WTC11 (cell line): ENCODE measurements at regions not wholly inside any gene's neighbourhood (a gene's known extent, or its start where the extent isn't known, plus 50 kb on each side); places are given as distances from the start of the nearest gene placed in this dataset.

ENCODE experiments used
- ATAC-seq: fragments of 200-7000 bp; cut with Tn5 transposase; 2 replicates; pipeline ENCODE4 v1.10.0; 2021; ENCODE audit warnings: mild to moderate bottlenecking, moderate library complexity
- CTCF ChIA-PET: fragments of 300-600 bp; sonication (Branson Sonifier 250); formaldehyde crosslinking; loops from one replicate; lab custom pipeline; 2021; ENCODE audit warnings: antibody characterized with exemption; lab: Charles Lee
- POLR2A ChIA-PET: fragments of 350-600 bp; sonication (Branson Sonifier 250); formaldehyde crosslinking; loops from one replicate; lab custom pipeline; 2021; ENCODE audit warnings: antibody characterized with exemption; lab: Charles Lee
- DNase-seq: peaks from one replicate; pipeline ENCODE4 v3.0.0; 2021; ENCODE audit warnings: low spot score
- H3K27ac Mint-ChIP-seq: 2 replicates; pipeline ENCODE4 v1.8.0; 2021; ENCODE audit warnings: mixed read lengths
- H3K27me3 Mint-ChIP-seq: 2 replicates; pipeline ENCODE4 v1.8.0; 2021; ENCODE audit warnings: low read depth, mild to moderate bottlenecking, moderate library complexity, mixed read lengths
- H3K36me3 Mint-ChIP-seq: 2 replicates; pipeline ENCODE4 v1.8.0; 2021; ENCODE audit warnings: mixed read lengths
- H3K4me1 Mint-ChIP-seq: 2 replicates; pipeline ENCODE4 v1.8.0; 2022; ENCODE audit warnings: mixed read lengths
- H3K4me3 Mint-ChIP-seq: 2 replicates; pipeline ENCODE4 v1.8.0; 2021; ENCODE audit warnings: mild to moderate bottlenecking, moderate library complexity, mixed read lengths
- H3K9me3 Mint-ChIP-seq: 2 replicates; pipeline ENCODE4 v1.8.0; 2021; ENCODE audit warnings: mixed read lengths
- ATF3 ChIP-seq: sonication (generic); formaldehyde crosslinking; conservative IDR thresholded peaks from 2 replicates; pipeline ENCODE4 v1.8.1; 2022; ENCODE audit warnings: mild to moderate bottlenecking, missing genetic modification reagents
- CBFB ChIP-seq: sonication (generic); formaldehyde crosslinking; IDR thresholded peaks from 2 replicates; pipeline ENCODE4 v1.8.1; 2022; ENCODE audit warnings: mild to moderate bottlenecking, low read depth, missing genetic modification reagents
- CDX4 ChIP-seq: fragments of 250-450 bp; sonication (Bioruptor Pico); IDR thresholded peaks from 2 replicates; pipeline ENCODE4 v1.9.0; 2021; ENCODE audit warnings: moderate library complexity, mild to moderate bottlenecking, inconsistent platforms, borderline replicate concordance
- CTCF ChIP-seq: fragments of 200-600 bp; IDR thresholded peaks from 2 replicates; pipeline ENCODE4 v1.8.0; 2022; ENCODE audit warnings: antibody characterized with exemption
- E2F1 ChIP-seq: sonication (generic); formaldehyde crosslinking; IDR thresholded peaks from 2 replicates; pipeline ENCODE4 v1.8.0; 2022; ENCODE audit warnings: mild to moderate bottlenecking, missing genetic modification reagents
- E2F5 ChIP-seq: sonication (generic); formaldehyde crosslinking; IDR thresholded peaks from 2 replicates; pipeline ENCODE4 v1.8.1; 2022; ENCODE audit warnings: mild to moderate bottlenecking, moderate library complexity, missing genetic modification reagents
- FOXJ3 ChIP-seq: sonication (generic); formaldehyde crosslinking; IDR thresholded peaks from 2 replicates; pipeline ENCODE4 v1.9.0; 2021; ENCODE audit warnings: missing genetic modification reagents, mild to moderate bottlenecking, borderline replicate concordance
- FOXK1 ChIP-seq: sonication (generic); formaldehyde crosslinking; IDR thresholded peaks from 2 replicates; pipeline ENCODE4 v1.8.0; 2022; ENCODE audit warnings: mild to moderate bottlenecking, moderate library complexity, missing genetic modification reagents
- GABPB1 ChIP-seq: sonication (generic); formaldehyde crosslinking; IDR thresholded peaks from 2 replicates; pipeline ENCODE4 v1.8.1; 2023; ENCODE audit warnings: mild to moderate bottlenecking, missing genetic modification reagents
- GRHL2 ChIP-seq: fragments of 250-450 bp; sonication (Bioruptor Pico); IDR thresholded peaks from 2 replicates; pipeline ENCODE4 v1.8.0; 2022; ENCODE audit warnings: mild to moderate bottlenecking, moderate library complexity; ENCODE audit not compliant: insufficient replicate concordance, severe bottlenecking
- IRF1 ChIP-seq: sonication (generic); formaldehyde crosslinking; IDR thresholded peaks from 2 replicates; pipeline ENCODE4 v1.8.0; 2023; ENCODE audit warnings: missing genetic modification reagents
- IRF2 ChIP-seq: sonication (generic); formaldehyde crosslinking; IDR thresholded peaks from 2 replicates; pipeline ENCODE4 v1.8.0; 2022; ENCODE audit warnings: low read depth, missing genetic modification reagents, borderline replicate concordance
- JAZF1 ChIP-seq: fragments of 250-450 bp; sonication (Bioruptor Pico); IDR thresholded peaks from 2 replicates; pipeline ENCODE4 v1.9.0; 2021; ENCODE audit warnings: moderate library complexity, mild to moderate bottlenecking, inconsistent platforms
- JUN ChIP-seq: sonication (generic); formaldehyde crosslinking; IDR thresholded peaks from 2 replicates; pipeline ENCODE4 v1.8.0; 2023; ENCODE audit warnings: mild to moderate bottlenecking, missing genetic modification reagents
- NFYB ChIP-seq: sonication (generic); formaldehyde crosslinking; conservative IDR thresholded peaks from 2 replicates; pipeline ENCODE4 v1.8.0; 2022; ENCODE audit warnings: low read depth, missing genetic modification reagents
- NR1H2 ChIP-seq: sonication (generic); formaldehyde crosslinking; IDR thresholded peaks from 2 replicates; pipeline ENCODE4 v1.9.0; 2021; ENCODE audit warnings: mild to moderate bottlenecking, moderate library complexity, missing genetic modification reagents
- TCF7 ChIP-seq: sonication (generic); formaldehyde crosslinking; IDR thresholded peaks from 2 replicates; pipeline ENCODE4 v1.8.0; 2022; ENCODE audit warnings: mild to moderate bottlenecking, low read depth, missing genetic modification reagents, moderate library complexity
- TEAD1 ChIP-seq: sonication (generic); formaldehyde crosslinking; IDR thresholded peaks from 2 replicates; pipeline ENCODE4 v1.8.0; 2022; ENCODE audit warnings: mild to moderate bottlenecking, missing genetic modification reagents
- TP53 ChIP-seq: sonication (generic); formaldehyde crosslinking; IDR thresholded peaks from 2 replicates; pipeline ENCODE4 v1.8.1; 2023; ENCODE audit warnings: mild to moderate bottlenecking, missing genetic modification reagents
- ZNF396 ChIP-seq: fragments of 250-450 bp; sonication (Bioruptor Pico); IDR thresholded peaks from 2 replicates; pipeline ENCODE4 v1.8.0; 2021; ENCODE audit warnings: mild to moderate bottlenecking, moderate library complexity, borderline replicate concordance
- TF ChIP-seq, protein P1 (sequence below): sonication (generic); formaldehyde crosslinking; IDR thresholded peaks from 2 replicates; pipeline ENCODE4 v1.8.1; 2023; ENCODE audit warnings: mild to moderate bottlenecking, missing genetic modification reagents, moderate library complexity
- TF ChIP-seq, protein P2 (sequence below): fragments of 250-450 bp; sonication (Bioruptor Pico); IDR thresholded peaks from 2 replicates; pipeline ENCODE4 v1.8.0; 2021; ENCODE audit warnings: mild to moderate bottlenecking
- TF ChIP-seq, protein P3 (sequence below): fragments of 250-450 bp; sonication (Bioruptor Pico); conservative IDR thresholded peaks from 2 replicates; pipeline ENCODE4 v1.9.0; 2021; ENCODE audit warnings: mild to moderate bottlenecking
- TF ChIP-seq, protein P4 (sequence below): sonication (generic); formaldehyde crosslinking; IDR thresholded peaks from 2 replicates; pipeline ENCODE4 v1.8.0; 2022; ENCODE audit warnings: mild to moderate bottlenecking, missing genetic modification reagents

DNA sequence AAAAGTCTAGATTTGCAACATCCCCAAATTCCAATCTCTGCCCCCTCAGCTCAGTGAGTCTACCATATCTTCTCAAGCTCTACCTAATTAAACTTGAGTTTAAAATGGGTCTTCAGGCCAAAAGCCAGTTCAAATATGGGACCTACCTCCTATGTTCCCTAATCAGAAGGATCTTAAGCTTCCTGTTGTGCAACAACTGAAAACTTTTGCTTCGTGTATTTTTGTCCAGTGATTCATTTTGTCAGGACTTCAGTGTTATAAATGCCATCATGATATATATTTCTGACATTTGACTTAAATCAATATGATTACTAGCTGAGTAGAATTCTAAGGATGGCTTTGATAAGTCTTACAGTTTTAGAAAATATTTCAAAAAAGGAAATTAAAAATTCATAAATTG is 622.6 kb upstream of the PTCHD4 start (continued):
- no peak for TF ChIP-seq ZNF396 (CRISPR knock-in tag)
- no peak for TF ChIP-seq NR1H2
- no peak for TF ChIP-seq E2F1
- no peak for TF ChIP-seq FOXJ3 (CRISPR knock-in tag)
- no peak for TF ChIP-seq TCF7 (CRISPR knock-in tag)
- TF ChIP-seq, protein P1, sequence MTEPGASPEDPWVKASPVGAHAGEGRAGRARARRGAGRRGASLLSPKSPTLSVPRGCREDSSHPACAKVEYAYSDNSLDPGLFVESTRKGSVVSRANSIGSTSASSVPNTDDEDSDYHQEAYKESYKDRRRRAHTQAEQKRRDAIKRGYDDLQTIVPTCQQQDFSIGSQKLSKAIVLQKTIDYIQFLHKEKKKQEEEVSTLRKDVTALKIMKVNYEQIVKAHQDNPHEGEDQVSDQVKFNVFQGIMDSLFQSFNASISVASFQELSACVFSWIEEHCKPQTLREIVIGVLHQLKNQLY (CRISPR knock-in tag), result no peak
- TF ChIP-seq, protein P2, sequence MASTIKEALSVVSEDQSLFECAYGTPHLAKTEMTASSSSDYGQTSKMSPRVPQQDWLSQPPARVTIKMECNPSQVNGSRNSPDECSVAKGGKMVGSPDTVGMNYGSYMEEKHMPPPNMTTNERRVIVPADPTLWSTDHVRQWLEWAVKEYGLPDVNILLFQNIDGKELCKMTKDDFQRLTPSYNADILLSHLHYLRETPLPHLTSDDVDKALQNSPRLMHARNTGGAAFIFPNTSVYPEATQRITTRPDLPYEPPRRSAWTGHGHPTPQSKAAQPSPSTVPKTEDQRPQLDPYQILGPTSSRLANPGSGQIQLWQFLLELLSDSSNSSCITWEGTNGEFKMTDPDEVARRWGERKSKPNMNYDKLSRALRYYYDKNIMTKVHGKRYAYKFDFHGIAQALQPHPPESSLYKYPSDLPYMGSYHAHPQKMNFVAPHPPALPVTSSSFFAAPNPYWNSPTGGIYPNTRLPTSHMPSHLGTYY (CRISPR knock-in tag), result no peak

- peaks cover 3% of the 10 kb centered on the region; the same call in 1 of the 2 replicates for H3K4me1 Mint-ChIP-seq
- H3K9me3 Mint-ChIP-seq, result peaks cover 10% of the 10 kb centered on the region
- POLR2A ChIA-PET, result no interaction called here
- H3K27ac Mint-ChIP-seq, result no peak overlapping the region
- CTCF ChIA-PET, result no interaction called here
- TF ChIP-seq JUN (CRISPR knock-in tag) (no peak), TEAD1 (CRISPR knock-in tag) (no peak), NFYB (CRISPR knock-in tag) (no peak), JAZF1 (CRISPR knock-in tag) (no peak), GABPB1 (no peak), FOXK1 (CRISPR knock-in tag) (no peak), GRHL2 (CRISPR knock-in tag) (no peak), CTCF (no peak), CBFB (no peak), TP53 (CRISPR knock-in tag) (no peak), ATF3 (CRISPR knock-in tag) (no peak), IRF2 (CRISPR knock-in tag) (no peak), IRF1 (CRISPR knock-in tag) (no peak), CDX4 (CRISPR knock-in tag) (no peak), E2F5 (CRISPR knock-in tag) (no peak)
- TF ChIP-seq, protein P3, sequence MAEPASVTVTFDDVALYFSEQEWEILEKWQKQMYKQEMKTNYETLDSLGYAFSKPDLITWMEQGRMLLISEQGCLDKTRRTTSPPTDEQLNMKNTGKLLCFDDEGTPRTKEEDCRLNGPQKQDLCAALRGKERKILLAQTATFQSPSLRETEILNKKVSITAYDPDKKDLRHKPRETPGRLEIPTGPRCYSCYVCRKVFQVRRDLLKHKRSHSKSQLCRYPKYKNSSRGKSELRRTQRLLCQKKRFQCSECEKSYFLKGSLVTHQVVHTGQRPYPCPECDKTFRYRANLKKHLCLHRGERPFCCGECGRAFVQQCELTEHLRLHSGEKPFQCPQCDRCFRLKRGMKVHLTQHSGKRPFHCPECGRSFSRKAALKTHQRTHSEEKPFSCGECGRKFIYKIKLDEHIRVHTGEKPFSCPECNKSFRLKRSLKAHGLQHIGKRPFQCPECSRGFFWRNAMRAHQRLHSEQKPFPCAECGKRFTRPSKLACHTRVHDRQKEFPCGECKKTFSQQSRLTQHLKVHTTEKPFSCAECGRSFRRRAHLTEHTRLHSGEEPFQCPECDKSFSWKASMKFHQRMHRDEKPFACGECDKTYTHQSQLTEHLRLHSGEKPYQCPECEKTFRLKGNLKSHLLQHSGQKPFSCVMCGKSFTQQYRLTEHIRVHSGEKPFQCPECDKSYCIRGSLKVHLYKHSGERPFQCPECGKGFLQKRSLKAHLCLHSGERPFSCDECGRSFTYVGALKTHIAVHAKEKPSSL, result no peak
- TF ChIP-seq, protein P1 (CRISPR knock-in tag), result no peak
- TF ChIP-seq, protein P4, sequence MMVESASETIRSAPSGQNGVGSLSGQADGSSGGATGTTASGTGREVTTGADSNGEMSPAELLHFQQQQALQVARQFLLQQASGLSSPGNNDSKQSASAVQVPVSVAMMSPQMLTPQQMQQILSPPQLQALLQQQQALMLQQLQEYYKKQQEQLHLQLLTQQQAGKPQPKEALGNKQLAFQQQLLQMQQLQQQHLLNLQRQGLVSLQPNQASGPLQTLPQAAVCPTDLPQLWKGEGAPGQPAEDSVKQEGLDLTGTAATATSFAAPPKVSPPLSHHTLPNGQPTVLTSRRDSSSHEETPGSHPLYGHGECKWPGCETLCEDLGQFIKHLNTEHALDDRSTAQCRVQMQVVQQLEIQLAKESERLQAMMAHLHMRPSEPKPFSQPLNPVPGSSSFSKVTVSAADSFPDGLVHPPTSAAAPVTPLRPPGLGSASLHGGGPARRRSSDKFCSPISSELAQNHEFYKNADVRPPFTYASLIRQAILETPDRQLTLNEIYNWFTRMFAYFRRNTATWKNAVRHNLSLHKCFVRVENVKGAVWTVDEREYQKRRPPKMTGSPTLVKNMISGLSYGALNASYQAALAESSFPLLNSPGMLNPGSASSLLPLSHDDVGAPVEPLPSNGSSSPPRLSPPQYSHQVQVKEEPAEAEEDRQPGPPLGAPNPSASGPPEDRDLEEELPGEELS (CRISPR knock-in tag), result no peak
- DNase-seq, result no peak
- no peaks in the 10 kb centered on the region for H3K27me3 Mint-ChIP-seq
- no peak overlapping the region for H3K4me3 Mint-ChIP-seq
- no peaks in the 10 kb centered on the region for H3K36me3 Mint-ChIP-seq
- ATAC-seq, result no peak
Measured at GRCh38 chr6:48714699-48715098, 603.7 kb upstream of the PTCHD4 start.
